Stomach (tissue), 4 donors: ENCODE measurements at regions not wholly inside any gene's neighbourhood (a gene's known extent, or its start where the extent isn't known, plus 50 kb on each side); places are given as distances from the start of the nearest gene placed in this dataset.

Experiments used
- EP300 ChIP-seq: sonication (generic); formaldehyde crosslinking; IDR thresholded peaks from one replicate; pipeline ENCODE4 v1.6.1; 2017; ENCODE audit warnings: antibody characterized with exemption
- POLR2A ChIP-seq, 4 donors: fragments of 450-650 bp; IDR thresholded peaks; one replicate each; pipeline ENCODE4 v1.6.1; 2016; ENCODE audit warnings: antibody characterized with exemption in 4 of 4, control low read depth in 2 of 4, mild to moderate bottlenecking in 1 of 4, moderate library complexity in 1 of 4
- POLR2AphosphoS5 ChIP-seq, 3 donors: sonication (generic); formaldehyde crosslinking; IDR thresholded peaks; one replicate each; pipeline ENCODE4 v1.6.1; 2016; ENCODE audit warnings: antibody characterized with exemption in 3 of 3
- TF ChIP-seq, protein P1 (sequence below), 7 experiments: fragments of 450-650 bp in 4 of 7; fragments of 200-600 bp in 3 of 7; sonication (generic) in 3 of 7; IDR thresholded peaks; one replicate each; pipeline ENCODE4 v1.5.1; 2016 to 2019; ENCODE audit warnings: antibody characterized with exemption in 7 of 7, control low read depth in 2 of 7, mild to moderate bottlenecking in 1 of 7

DNA sequence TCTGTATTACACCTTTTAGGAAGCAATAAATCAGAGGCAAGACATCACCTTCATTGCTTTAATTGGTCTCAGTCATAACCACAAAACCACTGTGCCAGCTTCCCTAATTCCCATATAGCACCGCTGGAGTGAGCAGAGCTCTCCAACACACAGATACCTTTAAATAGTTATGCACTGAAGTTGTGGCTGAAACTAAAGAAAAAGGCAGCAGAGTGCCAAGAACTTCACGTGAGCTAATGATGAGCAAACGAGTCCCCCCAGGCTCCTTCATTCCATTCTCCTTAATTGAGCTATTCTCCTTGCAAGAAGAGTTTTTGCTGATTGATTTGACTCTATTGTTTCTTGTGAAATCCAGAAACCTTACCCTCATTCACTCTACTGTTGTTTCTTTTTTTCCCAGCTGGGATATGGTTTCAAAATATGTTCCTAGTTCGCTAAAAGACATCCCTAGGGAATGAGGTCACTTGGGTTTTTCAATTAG, 501.5 kb downstream of the SPATA31D1 start:
- TF ChIP-seq, protein P1, sequence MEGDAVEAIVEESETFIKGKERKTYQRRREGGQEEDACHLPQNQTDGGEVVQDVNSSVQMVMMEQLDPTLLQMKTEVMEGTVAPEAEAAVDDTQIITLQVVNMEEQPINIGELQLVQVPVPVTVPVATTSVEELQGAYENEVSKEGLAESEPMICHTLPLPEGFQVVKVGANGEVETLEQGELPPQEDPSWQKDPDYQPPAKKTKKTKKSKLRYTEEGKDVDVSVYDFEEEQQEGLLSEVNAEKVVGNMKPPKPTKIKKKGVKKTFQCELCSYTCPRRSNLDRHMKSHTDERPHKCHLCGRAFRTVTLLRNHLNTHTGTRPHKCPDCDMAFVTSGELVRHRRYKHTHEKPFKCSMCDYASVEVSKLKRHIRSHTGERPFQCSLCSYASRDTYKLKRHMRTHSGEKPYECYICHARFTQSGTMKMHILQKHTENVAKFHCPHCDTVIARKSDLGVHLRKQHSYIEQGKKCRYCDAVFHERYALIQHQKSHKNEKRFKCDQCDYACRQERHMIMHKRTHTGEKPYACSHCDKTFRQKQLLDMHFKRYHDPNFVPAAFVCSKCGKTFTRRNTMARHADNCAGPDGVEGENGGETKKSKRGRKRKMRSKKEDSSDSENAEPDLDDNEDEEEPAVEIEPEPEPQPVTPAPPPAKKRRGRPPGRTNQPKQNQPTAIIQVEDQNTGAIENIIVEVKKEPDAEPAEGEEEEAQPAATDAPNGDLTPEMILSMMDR (IDR thresholded peaks at IDR 0.05): no peak
- TF ChIP-seq POLR2AphosphoS5 (IDR thresholded peaks at IDR 0.05): no peak
- no peak for TF ChIP-seq POLR2A (IDR thresholded peaks at IDR 0.05)
- TF ChIP-seq EP300: no peak
